HS-5 (cell line): ENCODE measurements at regions not wholly inside any gene's neighbourhood (a gene's known extent, or its start where the extent isn't known, plus 50 kb on each side); places are given as distances from the start of the nearest gene placed in this dataset.
"Not testable (repeated sequence)": the region's sequence is repeated elsewhere in the genome, so short reads cannot be mapped to it uniquely, and the experiment has no call there.

Experiments
- DNase-seq: peaks from one replicate; pipeline ENCODE4 v3.0.0-alpha.2; 2012; ENCODE audit warnings: low read depth

DNA sequence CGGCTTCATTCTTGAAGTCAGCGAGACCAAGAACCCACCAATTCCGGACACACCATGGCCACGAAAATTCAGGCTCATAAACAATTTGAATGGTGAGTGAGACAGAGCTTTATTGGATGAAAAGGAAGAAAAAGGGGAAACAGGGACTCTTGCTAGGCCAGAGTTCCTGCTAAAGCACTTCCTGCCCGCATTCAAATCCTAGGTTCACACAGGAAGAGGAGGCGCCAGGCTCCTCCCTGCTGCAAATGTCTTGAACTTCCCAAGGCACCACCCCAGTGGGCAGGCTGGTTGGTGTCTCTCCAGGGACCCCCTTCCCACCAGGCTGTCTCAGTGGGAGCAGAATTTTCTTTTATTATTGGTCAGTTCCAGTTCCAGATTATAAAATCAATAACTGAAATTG, 121.2 kb downstream of the FSCB start:
- DNase-seq = no peak

DNA sequence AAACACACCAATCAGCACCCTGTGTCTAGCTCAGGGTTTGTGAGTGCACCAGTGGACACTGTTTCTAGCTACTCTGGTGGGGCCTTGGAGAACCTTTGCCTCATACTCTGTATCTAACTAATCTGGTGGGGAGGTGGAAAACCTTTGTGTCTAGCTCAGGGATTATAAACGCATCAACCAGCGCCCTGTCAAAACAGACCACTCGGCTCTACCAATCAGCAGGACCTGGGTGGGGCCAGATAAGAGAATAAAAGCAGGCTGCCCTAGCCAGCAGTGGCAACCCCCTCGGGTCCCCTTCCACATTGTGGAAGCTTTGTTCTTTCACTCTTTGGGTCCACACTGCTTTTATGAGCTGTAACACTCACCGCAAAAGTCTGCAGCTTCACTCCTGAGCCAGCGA, 121.8 kb downstream of the FSCB start:
- DNase-seq = not testable (repeated sequence)

DNA sequence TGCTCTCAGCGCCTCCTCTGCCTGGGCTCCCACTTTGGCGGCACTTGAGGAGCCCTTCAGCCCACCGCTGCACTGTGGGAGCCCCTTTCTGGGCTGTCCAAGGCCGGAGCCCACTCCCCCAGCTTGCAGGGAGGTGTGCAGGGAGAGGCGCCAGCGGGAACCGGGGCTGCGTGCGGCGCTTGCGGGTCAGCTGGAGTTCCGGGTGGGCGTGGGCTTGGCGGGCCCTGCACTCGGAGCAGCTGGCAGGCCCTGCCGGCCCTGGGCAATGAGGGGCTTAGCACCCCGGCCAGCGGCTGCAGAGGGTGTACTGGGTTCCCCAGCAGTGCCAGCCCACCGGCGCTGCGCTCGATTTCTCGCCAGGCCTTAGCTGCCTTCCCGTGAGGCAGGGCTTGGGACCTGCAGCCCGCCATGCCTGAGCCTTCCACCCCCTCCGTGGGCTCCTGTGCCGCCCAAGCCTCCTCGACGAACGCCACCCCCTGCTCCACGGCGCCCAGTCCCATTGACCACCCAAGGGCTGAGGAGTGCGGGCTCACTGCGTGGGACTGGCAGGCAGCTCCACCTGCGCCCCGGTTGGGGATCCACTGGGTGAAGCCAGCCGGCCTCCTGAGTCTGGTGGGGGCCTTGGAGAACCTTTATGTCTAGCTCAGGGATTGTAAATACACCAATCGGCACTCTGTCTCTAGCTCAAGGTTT, 122.3 kb downstream of the FSCB start:
- DNase-seq = not testable (repeated sequence)

DNA sequence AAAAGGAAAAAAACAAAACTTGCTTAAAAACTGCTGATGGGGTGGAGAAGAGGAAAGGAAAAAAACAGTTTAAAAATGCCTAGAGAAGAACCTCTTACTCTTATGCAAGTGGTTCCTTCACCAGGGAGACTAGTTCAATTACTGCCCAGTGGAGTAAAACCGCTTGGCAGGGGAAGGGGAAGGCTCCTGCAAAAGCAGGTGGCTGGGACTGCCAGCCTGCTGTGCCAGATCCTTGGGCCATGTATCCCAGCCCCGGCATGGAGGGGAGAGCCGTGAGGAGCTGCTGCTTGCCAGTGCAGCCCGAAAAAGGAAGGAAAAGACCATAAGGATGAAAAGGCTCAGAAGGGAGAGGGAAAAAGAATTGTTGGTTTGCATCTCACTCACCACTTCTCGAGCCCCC, 123.0 kb downstream of the FSCB start:
- DNase-seq = no peak

DNA sequence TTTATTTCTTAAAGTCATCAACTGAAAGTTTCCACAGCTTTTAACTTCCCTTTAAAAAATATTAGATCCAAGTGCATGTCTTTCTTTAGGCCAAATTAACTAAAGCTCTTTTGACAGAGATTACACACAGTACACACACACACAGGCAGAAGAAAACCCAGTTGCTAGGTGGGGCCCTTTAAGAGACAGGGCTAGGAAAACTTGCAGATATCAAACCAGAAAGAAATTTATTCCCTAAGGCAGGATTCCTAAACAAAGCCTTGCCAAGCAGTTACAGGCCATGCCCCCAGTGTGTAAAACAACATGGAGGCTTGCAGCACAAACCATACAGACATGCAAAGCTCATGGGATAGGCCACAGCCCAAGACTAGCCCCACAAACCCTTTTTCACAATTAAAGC, 123.4 kb downstream of the FSCB start:
- DNase-seq = no peak

DNA sequence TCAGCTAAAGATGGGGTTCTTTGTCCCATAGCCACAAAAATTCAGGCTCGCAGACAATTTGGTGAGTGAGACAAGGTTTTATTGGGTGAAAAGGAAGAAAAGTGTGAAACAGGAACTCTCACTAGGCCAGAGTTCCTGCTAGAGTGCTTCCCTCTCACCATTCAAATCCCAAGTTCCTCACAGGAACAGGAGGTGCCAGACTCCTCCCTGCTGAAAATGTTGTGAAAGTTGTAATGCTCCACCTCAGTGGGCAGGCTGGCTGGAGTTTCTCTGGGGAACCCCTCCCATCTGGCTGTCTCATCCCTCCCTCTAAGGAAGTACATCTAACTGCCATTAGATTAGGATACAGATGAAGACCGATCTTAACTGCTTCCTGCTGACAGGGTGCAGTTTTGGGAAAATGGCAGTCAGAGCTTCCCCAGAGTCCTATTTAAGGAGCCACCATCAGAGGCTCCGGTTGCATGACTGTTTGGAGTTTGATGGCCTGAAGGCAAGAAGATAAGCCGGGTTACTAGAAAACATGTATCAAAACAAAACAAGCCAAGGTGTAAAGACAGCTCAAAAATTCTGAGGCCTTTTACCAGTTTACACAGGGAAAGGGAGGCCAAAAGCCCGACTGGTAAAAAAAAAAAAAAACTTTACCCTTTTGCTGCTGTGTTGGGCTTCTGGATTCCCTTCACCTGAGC, 127.6 kb downstream of the FSCB start:
- DNase-seq = no peak

DNA sequence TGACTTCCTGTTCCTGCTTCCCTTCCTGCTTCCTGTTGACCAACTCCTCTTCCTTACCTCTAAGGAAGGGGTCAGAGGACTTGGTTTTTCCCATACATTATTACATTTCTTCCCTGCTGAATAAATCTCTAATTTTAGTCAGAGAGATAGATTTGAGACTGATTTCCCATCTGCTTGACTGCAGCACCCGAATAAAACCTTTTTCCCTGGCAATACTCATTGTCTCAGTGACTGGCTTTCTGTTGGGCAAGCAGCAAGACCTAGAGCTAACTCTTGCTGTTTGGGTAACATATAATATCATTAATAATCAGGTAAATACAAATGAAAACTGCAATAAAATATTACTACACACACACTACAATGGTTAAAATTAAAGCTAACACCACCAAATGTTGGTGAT, 132.2 kb downstream of the FSCB start:
- no peak for DNase-seq

DNA sequence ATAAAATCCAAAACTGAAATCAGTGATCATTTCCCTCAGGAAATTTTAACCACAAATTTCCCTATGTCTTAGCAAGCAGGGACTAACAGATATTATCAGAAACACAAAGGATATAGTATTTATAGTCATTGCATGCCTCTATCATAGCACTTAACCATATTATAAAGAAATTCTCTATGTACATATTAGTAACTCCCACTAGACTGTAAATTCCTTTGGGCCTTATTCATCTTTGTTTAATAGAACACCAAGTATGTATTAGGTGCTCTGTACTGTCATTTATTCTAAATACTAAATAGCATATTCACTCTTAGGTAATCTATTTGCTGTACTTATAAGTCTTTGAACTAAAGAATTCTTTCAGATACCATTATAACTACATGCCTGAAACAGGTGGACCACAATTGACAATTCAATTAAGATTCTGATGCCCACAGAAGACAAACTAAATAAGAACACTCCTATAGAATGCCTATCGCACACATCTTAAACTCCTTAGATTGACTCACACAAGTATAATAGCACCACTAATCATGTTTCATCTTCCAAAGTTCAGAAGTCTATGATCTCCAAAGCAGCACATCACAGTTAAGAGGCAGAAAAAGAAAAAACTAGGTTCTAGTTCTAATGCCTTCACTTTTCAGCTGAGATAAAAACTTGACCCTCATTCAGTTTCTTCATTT, 134.1 kb downstream of the FSCB start:
- no peak for DNase-seq

DNA sequence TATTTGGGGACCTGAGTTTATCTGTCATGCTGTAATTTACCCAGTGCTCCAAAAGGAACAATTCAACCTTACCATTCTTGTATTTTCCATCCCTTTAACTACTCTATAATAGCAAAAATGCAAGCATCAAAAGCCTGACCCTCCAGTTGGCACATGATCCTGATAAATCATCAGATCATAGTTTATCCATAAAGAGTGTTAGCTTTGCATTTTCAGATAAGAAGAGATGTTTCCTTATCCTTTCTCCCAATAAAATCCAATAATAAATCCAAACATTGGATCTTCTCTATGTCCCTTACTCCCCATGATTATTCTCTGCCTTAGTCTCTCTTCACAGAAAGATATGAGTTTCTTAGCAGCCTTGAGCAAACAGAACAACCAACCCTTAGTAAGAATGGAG, 134.9 kb downstream of the FSCB start:
- DNase-seq = no peak

DNA sequence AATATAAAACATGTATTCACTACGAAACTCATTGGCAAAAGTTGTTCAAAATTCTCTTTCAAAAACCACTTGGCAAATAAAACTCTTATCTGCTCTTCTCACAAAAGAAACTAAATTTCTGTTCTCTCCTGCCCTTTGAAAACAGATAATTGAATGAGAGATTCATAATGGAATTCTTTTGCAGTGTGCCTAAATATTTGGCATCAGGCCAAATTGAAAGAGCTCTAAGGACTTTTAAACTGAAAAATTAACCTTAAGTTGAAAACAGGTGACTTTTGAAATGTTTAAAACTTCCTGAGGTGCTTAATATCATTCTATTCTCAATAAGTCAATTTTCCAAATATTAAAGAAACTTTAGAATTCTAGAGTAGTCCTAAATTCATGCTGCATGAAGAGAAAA, 136.4 kb downstream of the FSCB start:
- DNase-seq = no peak

DNA sequence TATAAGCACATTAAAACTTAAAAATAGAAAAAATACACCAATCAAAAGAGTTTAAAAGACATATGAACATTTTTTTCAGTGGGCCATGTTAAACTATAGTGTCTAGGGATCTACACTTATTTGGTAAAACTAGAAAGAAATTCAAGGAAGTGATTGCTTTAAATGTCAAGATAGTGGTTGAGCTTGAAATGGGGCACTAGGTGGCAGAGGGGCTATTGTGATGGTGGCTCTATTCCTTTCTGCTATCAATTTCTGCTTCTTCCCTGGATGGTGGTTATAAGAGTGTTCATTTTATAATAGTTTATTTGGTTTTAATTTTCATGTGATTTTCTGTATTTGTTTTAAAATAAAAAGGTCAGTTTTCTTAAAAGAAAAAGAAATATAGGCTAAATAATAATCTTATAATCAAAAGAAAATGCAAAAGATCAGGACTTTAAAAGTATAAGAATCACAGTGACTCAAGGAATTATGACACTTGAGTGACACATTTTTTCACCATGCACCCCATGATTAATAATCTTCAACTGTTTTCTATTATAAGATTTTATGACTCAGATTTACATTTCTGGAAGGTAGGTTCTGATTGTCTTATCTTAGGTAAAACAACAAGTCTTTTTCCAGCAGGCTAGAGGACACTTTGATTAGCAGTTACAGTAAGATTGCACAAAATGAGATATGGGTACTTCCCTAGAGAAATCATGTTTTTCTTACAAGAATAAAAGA, 137.5 kb downstream of the FSCB start:
- no peak for DNase-seq

DNA sequence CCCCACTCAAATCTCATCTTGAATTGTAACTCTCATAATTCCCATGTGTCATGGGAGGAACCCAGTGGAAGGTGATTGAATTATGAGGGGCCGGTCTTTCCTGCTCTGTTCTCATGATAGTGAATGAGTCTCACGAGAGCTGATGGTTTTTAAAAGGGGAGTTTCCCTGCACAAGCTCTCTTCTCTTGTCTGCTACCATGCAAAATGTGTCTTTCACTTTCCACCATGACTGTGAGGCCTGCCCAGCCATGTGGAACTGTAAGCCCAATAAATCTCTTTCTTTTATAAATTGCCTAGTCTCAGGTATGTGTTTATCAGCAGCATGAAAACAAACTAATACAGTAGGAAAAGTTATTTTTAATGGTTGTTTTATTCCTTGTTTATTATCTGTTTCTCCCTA, 146.0 kb downstream of the FSCB start:
- DNase-seq = no peak

DNA sequence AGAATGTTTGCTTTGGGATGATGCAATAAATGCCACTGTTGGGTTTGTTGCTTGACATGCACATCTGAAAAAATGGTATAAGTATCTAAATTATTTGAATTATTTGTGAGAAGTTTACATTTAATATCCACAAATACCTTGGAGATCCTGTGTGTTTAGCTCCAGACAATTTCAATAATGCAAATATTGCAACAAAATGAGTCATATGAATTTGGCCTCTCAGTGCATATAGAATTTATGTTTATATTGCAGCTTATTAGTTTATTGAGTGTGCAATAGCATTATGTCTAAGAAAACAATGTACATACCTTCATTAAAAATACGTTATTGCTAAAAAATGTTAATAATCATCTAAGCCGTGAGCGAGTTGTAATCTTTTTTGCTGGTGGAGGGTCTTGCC, 153.3 kb downstream of the FSCB start:
- no peak for DNase-seq

DNA sequence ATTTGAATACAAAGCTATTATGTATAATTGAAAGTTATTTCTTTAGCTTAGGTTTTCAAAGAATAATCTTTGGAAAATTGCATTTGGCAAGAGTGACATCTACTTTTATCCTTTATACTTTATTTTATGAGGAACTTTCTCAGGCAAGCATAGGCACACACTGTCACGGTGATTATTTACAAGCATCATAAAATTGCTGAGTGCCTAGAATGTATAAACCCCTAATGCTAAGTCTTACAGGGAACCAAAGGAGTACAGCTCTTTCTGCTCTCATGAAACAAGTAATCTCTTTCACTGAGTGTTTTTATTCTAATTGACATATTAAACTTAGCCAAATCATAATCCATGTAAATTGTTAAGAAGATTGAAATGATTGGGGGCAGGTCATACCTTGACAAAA, 154.9 kb downstream of the FSCB start:
- DNase-seq = no peak

DNA sequence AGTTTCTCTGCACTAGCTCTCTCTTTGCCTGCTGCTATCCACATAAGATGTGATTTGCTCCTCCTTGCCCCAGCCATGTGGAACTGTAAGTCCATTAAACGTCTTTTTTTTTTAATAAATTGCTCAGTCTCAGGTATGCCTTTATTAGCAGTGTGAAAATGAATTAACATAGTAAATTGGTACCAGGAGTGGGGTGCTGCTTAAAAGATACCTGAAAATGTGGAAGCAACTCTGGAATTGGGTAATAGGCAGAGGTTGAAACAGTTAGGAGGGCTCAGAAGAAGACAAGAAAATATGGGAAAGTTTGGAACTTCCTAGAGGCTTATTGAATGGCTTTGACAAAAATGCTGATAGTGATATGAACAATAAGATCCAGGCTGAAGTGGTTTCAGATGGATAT, 159.8 kb downstream of the FSCB start:
- no peak for DNase-seq

DNA sequence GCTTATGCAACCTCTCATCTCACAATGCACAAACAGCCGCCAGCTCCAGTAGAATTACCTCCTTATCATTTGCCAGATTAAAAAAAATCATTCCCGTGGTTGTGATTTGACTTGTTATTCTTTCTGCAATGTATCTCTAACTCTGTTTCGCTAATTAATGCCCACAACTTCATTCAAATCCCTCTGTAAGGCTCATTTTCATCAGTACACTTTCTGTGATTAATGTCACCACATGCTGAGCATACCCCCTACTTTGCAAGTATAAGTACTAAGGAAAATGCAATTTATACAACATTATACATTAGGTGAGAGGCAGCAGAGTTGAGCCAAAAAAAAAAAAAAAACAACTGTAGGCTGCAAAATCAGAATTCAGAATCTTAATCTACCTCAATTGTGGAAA, 166.0 kb downstream of the FSCB start:
- no peak for DNase-seq

DNA sequence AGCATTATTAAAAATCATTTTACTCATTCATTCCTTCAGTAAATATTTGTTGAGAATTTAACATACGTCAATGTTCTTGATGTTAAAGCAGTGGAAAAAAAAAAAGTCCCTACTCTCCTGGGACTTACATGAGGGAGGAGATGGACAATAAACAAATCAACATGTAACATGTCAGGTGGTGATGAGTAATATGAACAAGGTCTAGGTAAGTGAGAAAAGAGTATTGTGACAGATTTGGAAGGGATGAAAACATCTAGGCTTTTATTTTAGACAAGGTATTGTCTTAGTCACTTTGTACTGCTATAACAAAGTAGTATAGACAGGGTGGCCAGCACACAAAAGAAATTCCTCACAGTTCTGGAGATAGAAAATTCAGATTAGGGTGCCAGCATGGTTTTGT, 167.2 kb downstream of the FSCB start:
- DNase-seq = no peak

DNA sequence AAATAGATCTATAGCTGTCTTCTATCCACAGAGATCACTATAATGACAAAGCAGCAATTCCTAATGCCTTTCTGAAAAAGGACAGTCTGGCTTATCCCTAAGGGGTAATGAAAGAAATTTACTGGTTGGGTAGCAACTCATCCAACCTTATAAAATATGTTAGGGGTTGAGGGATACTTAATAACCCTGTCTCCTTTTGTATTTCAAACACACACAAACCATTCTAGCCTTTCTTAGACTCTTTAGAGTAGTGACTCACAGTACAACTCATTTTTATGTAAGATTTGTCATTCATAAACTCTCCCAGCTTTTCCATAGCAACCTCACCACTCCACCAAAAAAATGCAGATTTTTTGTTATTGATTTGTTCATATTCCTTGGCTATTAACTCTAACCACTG, 167.9 kb downstream of the FSCB start:
- peak; percentile 26 for DNase-seq

DNA sequence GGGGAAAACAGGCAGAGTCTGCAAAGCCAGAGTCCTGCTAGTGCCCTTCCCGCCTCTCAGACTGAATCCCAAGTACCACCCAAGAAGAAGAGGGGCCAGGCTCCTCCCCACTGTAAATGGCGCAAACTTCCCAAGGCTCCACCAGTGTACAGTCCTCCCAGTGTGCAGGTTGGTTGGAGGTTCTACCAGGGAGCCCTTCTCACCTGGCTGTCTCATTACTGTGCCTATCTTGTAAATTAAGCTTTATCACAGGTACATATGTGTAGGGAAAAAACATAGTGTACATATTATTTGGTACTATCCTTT, 189.7 kb downstream of the FSCB start:
- DNase-seq = no peak

DNA sequence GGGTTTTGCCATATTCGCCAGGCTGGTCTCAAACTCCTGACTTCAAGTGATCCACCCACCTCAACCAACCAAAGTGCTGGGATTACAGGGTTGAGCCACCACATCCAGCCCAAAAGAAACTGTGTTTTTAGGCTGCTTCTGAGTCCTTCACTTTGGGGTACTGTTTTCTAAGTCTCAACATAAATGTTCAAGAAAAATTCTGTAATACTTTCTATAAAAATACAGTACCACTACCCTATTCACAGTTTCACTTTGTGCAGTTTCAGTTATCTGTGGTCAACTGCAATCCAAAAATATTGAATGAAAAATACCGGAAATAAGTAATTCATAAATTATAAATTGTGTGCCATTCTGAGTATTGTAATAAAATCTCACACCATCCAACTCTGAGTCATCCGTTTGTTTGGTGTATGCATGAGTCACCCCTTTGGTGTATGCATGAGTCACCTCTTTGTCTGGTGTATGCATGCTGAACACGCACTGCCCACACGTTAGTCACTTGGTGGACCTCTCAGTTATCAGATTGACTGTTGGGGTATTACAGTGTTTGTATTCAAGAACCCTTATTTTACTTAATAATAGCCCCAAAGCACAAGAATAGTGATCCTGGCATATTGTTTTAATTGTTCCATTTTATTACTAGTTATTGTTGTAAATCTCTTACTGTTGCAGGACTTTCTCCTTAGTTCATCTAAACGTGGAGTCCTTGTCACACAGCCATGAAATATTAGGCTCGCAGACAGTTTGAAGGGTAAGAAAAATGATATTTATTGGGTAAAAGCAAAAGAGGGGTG, 190.2 kb downstream of the FSCB start:
- DNase-seq = peak; percentile 89

DNA sequence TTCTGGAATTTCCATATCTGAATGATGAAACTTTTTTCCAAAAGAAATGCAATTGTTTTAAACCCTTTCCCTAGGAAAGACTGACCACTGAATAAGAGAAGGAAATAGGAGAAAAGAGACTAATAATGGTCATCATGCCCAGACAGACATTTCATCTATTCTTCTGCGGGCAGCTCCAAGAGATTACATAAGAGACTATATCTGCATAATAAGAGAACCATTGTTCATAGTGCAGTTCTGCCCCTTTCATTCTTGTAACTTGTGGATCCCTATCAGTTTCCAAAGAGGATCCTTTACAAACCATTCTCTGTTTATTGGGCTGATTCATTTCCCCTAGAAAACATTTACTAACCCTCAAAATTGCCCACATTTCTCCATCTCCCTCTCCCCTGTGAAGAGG, 197.8 kb downstream of the FSCB start:
- DNase-seq = no peak

DNA sequence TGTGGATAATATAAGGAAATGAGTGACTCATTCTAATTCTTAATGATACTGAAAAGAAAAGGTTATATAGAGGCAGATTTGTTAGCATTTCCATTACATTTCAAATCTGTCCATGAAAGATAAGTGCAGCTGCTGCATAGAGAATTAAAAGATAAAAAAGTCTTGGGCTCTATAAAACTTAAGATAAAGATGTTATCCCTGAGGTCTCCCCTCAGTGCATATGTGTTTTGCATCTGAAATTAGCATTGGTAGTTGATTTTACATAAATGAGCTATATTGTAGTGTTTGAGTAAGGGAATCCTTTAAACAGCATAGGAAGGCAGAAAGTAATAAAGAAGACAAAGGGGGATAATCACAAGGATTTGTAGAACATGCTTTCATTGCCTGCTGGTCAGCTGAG, 206.2 kb downstream of the FSCB start:
- DNase-seq = no peak
